Jurkat, Clone E6-1 (cell line): ENCODE measurements at regions not wholly inside any gene's neighbourhood (a gene's known extent, or its start where the extent isn't known, plus 50 kb on each side); places are given as distances from the start of the nearest gene placed in this dataset.
"Not testable (repeated sequence)": the region's sequence is repeated elsewhere in the genome, so short reads cannot be mapped to it uniquely, and the experiment has no call there.

Experiments
- DNase-seq: peaks from one replicate; pipeline ENCODE4 v3.0.0-alpha.2; 2011; ENCODE audit warnings: low read depth, low spot score
- H3K4me3 ChIP-seq: 2 replicates; pipeline ENCODE4 v1.5.1; 2011; ENCODE audit warnings: mild to moderate bottlenecking, low read length, control low read depth, moderate library complexity

DNA sequence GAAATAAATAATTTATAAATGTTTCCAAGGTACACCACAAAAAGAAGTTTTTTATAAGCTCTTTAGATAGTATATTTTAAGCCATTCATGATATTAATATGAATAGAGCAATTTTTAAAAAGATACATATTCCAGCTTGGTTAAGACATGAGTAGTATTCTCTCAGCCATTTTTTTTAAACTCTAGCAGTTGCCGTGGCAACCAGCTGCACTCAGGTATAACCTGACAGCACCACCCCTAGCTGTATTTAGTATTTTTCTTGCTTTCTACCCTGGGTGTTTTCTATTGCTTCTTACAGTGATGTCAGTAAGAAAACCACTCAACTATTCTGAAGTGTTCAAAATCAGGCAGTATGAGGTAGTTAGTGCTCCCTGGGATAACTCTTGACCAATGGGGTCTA, 496.3 kb upstream of the CNTN3 start:
- DNase-seq: no peak

DNA sequence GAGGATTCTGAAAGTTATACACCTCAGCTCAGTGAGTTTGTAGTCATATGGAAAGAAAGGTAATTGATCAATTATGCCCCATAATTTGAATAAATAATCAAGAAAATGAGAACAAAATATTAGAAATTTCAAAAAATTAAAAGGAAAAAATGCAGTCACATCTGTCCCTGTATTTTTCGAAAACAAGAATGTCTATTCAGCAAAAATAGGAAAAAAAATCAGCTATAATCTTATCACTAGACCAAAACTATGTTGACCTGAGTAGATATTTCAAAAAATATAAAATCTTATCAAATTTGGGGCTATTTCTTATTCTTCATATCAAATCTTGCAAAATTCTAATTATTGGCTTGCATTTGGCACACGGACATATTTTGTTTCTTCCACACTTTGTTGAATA, 501.2 kb upstream of the CNTN3 start:
- H3K4me3 ChIP-seq: no peak overlapping the region
- DNase-seq: no peak

More for the DNA sequence above, 496.3 kb upstream of the CNTN3 start:
- H3K4me3 ChIP-seq: no peak overlapping the region

DNA sequence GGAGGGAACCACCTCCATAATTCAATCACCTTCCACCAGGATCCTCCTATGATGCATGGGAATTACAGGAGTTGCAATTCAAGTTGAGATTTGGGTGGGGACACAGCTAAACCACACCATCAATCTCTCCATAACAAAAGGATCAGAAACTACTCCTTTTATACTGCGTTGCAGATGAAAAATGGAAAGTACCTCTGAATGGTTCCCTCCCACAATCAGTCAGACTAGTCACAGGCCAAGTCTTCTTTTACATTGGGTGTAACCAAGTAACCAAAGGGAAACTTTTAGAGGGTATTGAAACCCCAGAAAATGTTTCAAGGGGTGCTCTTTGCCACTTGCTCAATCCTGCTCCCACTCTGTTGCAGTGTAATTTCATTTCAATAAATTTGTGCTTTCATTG, 504.3 kb upstream of the CNTN3 start:
- DNase-seq: no peak
- H3K4me3 ChIP-seq: no peak overlapping the region

DNA sequence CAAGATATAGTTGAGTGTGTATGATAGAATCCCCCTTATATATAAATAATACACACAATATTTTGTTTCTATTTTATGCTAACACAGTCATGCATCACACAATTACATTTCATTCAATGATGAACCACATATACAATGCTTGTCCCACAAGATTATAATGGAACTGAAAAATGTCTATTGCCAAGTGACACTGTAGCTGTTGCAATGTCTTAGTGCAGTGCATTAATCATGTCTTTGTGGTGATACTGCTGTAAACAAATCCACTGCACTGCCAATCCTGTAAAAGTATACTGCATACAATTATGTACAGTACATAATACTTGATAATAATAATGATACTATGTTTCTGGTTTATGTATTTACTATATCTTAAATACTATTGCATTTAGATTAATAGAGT, 512.1 kb upstream of the CNTN3 start:
- no peak for DNase-seq
- H3K4me3 ChIP-seq: no peak overlapping the region

DNA sequence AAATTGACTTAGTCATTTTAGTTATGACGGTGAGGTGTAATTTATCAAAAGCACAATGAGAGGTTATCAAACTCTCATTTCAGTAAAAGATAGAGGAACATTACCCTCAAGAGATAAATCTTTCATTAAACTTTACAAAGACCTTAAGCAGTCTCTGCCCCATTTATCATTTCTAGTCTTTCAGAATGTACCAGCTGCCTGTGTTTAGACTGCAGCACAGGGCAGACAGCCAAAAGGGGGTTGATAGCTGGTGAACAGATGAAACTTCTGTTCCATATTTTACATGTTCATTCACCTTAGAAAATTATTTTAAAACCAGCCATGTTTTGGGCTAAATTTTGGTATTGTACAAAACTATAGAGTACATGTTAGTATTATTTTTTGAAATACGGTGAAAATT, 514.6 kb upstream of the CNTN3 start:
- no peak for DNase-seq
- H3K4me3 ChIP-seq: no peak overlapping the region

- no peak overlapping the region for H3K4me3 ChIP-seq
- DNase-seq: no peak
These were observed 521.8 kb upstream of the CNTN3 start for GRCh38 chr3:75136100-75136897.

- DNase-seq: no peak
- no peak overlapping the region for H3K4me3 ChIP-seq
These were observed 523.9 kb upstream of the CNTN3 start for GRCh38 chr3:75138345-75138744.

- no peak for DNase-seq
These were observed 523.1 kb upstream of the FRG2C start for GRCh38 chr3:75140904-75141615.

DNA sequence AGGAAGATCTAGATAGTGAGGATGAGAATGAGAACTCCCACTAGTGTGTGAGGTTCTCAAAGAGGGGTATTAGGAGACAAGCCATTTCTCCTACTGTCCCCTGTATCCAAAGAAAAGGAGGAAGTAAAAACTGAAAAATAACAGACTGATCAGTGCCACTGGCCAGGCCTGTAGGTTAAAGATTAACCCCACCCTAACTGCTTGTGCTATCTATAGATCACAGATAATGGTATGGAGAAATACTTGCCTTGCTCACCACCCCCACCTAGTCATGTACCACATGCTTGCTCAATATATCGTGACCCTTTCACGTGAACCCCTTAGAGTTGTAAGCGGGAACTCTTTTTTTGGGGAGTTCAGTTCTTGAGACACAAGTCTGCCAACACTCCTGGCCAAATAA, 519.7 kb upstream of the FRG2C start:
- no peak for DNase-seq
- H3K4me3 ChIP-seq: no peak overlapping the region

More at GRCh38 chr3:75140904-75141615, 523.1 kb upstream of the FRG2C start:
- H3K4me3 ChIP-seq: no peak overlapping the region

DNA sequence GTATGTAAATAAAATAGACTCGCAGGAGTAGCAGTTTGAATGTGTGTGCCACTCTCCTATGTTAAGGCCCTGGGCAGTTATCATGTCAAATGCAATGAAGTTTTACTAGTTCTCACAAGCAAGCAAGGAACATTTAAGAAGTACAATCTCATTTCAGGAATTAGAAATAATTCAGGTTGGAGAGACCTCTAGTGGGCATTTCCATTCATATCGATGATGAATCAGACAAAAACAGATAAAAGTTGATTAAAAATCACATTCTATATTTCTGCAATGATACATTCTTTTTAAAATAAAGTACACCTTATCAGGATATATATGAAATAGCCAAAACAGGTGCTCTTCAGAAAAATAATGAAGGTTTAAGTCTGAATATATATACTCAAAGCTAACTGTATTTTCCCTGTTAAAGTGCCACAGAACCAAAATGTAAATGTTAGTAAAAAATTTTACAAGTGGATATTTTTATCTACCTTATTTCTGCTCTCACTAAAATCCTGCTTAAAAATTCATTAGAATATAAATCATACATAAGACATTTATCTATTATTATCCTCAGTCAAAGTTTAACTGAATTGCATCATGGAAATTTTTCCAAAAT, 492.4 kb upstream of the FRG2C start:
- DNase-seq: no peak
- H3K4me3 ChIP-seq: no peak overlapping the region

DNA sequence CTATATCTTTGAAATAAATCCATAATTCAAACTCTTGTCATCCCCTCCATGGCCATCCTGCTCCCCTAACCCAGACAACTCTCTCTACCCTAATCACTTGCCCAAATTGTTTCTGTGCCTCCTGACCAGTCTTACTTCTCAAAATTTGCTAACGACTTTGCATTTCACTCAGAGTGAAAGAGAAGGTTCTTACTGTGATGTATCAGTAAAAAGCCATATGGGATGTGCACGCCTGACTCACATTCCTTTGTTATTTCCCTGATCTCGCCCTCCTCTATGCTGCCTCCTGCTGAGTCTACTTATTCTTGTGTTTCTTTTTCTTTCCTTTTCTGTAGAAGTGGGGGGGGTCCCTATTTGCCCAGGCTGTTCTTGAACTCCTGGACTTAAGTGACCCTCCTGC, 487.2 kb upstream of the FRG2C start:
- H3K4me3 ChIP-seq: no peak overlapping the region
- no peak for DNase-seq

- H3K4me3 ChIP-seq: no peak overlapping the region
- DNase-seq: no peak
These were observed 483.7 kb upstream of the FRG2C start for GRCh38 chr3:75180235-75180944.

DNA sequence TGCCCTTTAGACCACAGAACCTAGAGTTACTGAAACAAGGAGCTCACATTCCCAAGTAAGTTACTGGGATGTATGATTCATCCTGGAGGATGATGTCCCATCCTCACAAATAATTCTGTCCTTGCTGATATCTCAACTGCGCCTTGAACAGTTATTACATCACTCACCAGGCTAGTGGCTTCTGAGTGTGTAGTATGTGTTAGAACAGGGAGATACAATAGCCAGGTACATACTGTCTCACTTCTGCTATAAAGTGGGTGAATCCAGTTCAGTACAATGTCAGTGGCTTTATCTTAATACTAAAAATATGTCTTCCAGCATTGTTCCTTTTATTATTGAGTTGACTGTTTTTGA, 483.2 kb upstream of the FRG2C start:
- DNase-seq: no peak
- no peak overlapping the region for H3K4me3 ChIP-seq

DNA sequence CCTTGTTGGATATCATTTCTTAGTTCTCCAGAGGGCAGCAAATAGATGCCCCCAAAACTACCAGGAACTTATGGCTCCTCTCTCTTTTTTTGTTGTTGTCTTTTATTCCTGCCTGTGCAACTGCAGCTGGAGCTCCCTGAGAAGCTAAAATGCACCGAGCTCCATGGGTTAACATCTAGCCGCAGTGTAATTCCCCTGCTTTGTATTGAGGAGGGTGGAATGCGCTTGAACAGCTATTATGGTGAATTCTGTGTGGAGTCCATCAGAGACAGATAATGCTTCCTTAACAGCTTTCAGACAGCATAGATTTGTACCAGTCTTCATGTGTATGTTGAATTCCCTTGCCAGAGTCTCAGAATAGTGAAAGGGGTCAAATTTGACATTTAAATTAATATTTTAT, 475.2 kb upstream of the FRG2C start:
- no peak for DNase-seq
- no peak overlapping the region for H3K4me3 ChIP-seq

DNA sequence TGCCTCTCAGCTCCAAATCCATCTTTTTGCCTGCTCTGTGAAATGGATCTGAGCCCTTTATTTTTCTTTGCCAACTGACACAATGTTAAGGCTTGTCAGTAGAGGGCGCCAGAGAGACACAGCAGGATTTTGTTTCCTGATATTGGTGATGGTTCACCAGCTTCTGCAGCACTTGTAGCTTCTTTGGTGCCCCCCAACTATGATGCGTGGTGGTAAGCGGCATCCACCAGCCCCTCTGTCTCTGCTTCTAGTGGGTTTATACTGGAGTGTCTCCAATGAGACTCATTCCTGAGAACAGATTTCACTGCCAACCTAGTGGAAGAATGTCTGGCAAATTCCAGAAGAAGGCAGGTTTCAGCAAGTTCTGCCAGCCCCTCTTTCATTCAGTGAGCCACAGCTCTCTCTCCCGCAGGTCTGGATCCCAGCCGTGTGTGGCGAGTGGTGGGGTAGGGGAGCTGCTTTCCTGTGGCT, 471.9 kb upstream of the FRG2C start:
- peak; percentile 48 for DNase-seq

GRCh38 chr3:75193797-75194196, 470.3 kb upstream of the FRG2C start:
- DNase-seq: no peak
- no peak overlapping the region for H3K4me3 ChIP-seq

More for the DNA sequence above, 471.9 kb upstream of the FRG2C start:
- no peak overlapping the region for H3K4me3 ChIP-seq

DNA sequence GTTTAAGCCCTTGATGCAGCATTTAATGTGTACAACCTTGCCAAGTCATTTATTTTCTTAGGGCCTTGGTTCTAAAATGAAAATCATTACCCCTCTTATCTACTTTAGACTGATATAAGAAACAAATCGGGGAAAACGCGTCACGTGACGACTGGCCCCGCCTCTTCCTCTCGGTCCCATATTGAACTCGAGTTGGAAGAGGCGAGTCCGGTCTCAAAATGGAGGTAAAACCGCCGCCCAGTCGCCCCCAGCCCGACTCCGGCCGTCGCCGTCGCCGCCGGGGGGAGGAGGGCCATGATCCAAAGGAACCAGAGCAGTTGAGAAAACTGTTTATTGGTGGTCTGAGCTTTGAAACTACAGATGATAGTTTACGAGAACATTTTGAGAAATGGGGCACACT, 449.8 kb upstream of the FRG2C start:
- not testable (repeated sequence) for DNase-seq, H3K4me3 ChIP-seq

DNA sequence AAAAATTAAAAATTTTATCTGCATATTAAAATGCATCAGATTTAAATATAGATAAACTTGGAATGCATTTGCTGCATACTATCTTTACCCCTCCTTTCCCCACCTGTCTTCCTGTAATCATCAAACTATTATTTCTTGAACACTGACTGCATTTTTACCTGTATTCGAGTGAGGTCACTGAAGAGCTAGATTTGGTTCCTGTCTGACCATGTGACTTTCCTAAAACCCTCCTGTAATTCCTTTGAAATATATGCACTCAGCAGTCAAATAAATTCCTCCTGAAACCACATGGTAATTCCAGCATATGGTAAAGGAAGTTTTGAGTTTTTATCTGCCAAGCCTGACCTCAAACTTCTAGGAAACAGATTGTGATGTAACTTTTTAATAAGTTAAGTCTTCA, 445.6 kb upstream of the FRG2C start:
- H3K4me3 ChIP-seq: no peak overlapping the region

GRCh38 chr3:75220932-75221331, 443.2 kb upstream of the FRG2C start:
- DNase-seq: no peak
- H3K4me3 ChIP-seq: no peak overlapping the region

More for the DNA sequence above, 445.6 kb upstream of the FRG2C start:
- DNase-seq: no peak

GRCh38 chr3:75224412-75224811, 439.7 kb upstream of the FRG2C start:
- no peak for DNase-seq
- H3K4me3 ChIP-seq: no peak overlapping the region
